ENCODE measurements at regions not wholly inside any gene's neighbourhood (a gene's known extent, or its start where the extent isn't known, plus 50 kb on each side); places are given as distances from the start of the nearest gene placed in this dataset.

DNA sequence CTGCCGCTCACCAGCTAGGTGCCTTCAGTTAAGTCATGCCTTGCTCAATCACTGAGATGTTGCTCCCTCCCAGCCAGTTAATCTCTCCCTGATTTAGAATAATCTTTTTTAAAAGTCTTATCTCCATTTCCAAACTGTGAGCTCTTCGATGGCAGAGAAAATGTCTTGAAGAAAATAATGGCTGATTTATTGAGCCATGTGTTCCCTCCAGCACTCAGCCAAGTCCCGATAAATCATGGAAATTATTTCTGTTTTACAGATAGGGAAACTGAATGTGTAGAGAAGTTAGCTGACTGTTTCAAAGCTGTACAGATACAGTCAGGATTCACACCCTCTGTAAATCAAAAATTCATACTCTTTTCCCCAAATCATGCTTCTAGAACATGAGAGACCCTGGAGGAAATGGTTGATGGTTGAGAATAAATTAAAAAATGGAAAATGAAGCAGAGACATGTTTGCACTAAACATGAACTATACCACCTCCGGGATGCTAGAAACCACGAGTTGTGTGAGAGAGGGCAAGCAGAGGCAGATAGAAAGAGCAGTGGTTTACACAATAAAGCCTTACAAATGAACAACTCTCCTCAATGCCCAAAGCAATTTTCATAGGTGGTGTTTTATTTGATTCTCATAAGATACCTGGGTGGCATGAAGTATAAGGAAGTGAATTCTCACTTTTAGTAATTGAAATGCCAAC is 376.4 kb downstream of the PLPP3 start:
- TF ChIP-seq, protein P1, sequence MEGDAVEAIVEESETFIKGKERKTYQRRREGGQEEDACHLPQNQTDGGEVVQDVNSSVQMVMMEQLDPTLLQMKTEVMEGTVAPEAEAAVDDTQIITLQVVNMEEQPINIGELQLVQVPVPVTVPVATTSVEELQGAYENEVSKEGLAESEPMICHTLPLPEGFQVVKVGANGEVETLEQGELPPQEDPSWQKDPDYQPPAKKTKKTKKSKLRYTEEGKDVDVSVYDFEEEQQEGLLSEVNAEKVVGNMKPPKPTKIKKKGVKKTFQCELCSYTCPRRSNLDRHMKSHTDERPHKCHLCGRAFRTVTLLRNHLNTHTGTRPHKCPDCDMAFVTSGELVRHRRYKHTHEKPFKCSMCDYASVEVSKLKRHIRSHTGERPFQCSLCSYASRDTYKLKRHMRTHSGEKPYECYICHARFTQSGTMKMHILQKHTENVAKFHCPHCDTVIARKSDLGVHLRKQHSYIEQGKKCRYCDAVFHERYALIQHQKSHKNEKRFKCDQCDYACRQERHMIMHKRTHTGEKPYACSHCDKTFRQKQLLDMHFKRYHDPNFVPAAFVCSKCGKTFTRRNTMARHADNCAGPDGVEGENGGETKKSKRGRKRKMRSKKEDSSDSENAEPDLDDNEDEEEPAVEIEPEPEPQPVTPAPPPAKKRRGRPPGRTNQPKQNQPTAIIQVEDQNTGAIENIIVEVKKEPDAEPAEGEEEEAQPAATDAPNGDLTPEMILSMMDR (conservative IDR thresholded peaks at IDR 0.05; ENCODE audit: low read depth, low read length), result no peak
- TF ChIP-seq EZH2 (IDR thresholded peaks at IDR 0.05; ENCODE audit: low read length, unreplicated experiment), result no peak
